ENCODE measurements at regions not wholly inside any gene's neighbourhood (a gene's known extent, or its start where the extent isn't known, plus 50 kb on each side); places are given as distances from the start of the nearest gene placed in this dataset.

GRCh38 chr4:148704291-148704690 is 262.1 kb upstream of the NR3C2 start:
- TF ChIP-seq POLR2A (IDR thresholded peaks at IDR 0.05) = no peak
- no peak for TF ChIP-seq CTCF (IDR thresholded peaks at IDR 0.05 in 4 of 5, conservative IDR thresholded peaks at IDR 0.05 in 1 of 5)

Data from gastrocnemius medialis (tissue), 4 donors.